GM21526 (cell line): ENCODE measurements at regions not wholly inside any gene's neighbourhood (a gene's known extent, or its start where the extent isn't known, plus 50 kb on each side); places are given as distances from the start of the nearest gene placed in this dataset.
"Not testable (repeated sequence)": the region's sequence is repeated elsewhere in the genome, so short reads cannot be mapped to it uniquely, and the experiment has no call there.

Experiments
- ATAC-seq: cut with Tn5 transposase; IDR thresholded peaks from one replicate; pipeline ENCODE4 v1.9.1; 2021; ENCODE audit warnings: moderate library complexity; ENCODE audit not compliant: unreplicated experiment, low FRiP score

DNA sequence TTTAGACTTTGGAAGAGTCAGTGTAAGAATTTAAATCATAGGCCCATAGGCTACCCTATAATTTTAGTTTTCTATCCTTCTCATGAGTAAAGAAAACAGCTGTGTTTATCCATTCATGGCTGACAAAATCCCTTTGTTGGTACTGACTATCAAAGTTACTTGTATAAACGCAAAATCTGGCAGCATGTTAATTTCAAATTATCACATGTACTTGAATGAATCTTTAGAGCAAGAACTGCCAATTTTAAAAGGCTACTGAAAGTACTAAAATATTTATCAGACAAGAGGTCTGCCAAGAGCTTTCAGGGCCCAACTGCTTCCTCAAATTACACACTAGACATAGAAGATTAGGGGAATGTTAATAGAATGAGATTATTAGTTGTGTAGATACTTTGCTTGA is 66.6 kb downstream of the MYL12B start:
- ATAC-seq = no peak

DNA sequence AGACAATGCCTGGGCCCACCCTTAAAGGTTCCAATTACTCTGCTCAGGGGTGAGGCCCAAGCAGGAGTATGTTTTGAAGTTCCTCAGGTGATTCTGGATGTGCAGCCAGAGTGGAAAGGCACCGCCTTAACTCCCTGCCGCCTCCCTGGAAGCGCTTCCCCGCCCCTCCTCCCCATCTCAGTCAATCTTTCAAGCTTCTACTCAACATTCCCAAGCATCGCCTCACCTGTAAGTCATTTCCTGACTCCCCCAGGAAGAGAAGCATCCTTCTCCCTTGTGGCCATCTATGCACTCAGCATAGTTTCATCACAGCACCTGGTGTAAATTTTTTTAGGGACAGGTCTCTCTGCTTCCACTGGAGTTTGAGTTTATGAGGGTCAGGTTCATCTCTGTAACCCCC is 67.5 kb downstream of the MYL12B start:
- no peak for ATAC-seq

DNA sequence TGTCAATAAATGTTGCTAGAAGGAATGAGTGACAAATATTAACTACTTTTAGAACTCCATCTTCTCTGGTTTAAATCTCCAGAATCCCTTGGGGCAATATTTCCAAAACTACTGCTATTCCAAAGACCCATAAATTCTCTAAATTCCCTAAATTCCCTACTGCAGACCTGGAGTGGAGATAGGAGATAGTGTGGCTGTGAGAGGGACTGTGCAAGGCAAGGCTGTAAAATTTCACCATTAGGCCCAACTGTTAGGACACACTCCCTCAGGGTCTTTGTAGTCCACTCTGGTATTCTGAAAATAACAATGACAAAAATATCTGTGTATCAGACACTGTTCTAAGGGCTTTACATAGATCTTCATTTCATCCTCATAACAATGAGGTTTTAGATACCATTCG is 67.9 kb downstream of the MYL12B start:
- no peak for ATAC-seq

DNA sequence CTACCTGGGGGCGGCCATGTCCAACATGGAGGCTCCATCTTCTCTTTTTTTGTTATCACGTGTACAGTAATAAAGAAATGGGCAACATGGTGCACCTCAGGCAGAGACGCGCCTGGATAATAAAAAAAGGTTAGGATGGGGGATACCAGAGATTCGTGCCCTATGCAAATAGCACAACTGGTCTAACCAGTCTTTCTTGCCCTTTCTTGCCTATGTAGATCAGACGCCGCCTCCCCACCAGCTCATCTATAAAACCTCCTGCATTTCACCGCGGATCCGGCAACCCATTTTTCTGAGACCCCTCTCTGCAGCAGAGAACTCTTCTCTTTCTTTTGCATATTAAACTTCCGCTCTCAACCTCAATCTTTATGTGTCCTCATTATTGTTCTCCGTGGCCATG is 68.7 kb downstream of the MYL12B start:
- no peak for ATAC-seq

DNA sequence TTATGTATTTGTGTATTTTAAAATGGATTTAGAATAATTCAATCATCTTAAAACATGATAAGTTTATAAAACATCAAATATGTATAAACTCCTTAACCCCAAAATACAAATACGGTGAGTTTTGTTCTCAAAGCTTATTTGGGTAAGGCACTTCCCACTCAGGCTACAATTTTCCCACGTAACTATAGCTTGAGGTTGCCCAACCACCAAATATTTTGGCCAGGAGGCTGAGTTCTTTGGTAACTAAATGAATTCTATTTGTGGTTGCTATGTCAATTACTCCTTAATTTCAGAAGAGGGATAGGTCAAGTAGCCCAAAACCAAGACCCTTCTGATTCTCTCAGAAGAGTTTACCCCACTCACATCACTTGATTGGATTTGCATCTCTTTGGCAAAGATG is 70.4 kb downstream of the MYL12B start:
- ATAC-seq = no peak

DNA sequence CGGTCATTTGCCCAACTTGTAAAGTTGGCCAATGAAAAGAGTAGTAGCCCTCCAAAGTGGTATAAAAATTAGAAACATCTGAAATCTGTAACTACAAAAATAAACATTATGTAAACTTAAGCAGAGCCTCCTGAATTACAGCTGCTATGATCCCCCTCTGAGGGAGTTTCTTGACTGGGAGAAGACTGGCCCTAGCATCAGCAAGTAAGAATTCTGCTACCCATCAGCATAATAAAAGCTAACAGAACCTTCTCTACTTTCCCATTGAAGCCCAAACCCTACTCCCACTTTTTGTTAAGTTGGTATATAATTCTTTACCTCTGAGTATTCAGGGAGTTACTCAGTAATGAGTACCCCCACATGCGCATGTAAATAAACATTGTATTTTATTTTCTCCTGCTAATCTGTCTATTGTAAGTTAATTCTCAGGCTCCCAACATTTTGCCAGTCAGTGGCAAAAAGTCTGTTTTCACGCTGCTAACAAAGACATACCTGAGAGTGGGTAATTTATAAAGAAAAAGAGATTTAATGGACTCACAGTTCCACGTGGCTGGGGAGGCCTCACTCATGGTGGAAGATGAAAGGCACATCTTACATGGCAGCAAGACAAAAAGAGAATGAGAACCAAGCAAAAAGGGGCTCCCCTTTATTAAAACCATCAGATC is 71.3 kb downstream of the MYL12B start:
- no peak for ATAC-seq

DNA sequence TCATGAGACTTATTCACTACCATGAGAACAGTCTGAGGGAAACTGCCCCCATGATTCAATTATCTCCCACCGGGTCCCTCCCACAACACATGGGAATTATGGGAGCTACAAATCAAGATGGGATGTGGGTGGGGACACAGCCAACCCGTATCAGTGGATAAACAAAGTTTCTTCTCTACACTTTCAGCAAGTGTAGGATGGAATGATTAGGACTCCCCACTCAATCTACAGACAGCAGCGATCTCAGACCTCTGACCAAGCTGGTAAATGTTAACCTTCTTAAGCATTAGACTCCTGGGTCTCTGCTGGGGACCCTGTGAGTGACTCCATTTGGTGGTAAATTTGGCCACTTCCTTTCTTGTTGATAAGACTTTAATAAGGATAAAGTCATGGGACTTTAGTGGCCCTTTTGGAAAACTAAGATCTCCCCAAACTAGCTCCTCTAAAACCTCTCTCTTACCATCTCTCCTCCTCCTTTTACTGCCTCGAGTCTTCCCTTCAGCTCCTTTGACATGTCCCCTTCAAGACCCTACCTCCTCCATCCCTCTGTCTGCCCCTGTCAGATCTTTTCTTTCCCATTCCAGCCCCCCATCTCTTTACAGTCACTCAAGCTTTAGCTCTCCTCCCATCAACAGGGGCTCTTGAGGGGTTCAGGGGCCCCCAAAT is 71.9 kb downstream of the MYL12B start:
- no peak for ATAC-seq

DNA sequence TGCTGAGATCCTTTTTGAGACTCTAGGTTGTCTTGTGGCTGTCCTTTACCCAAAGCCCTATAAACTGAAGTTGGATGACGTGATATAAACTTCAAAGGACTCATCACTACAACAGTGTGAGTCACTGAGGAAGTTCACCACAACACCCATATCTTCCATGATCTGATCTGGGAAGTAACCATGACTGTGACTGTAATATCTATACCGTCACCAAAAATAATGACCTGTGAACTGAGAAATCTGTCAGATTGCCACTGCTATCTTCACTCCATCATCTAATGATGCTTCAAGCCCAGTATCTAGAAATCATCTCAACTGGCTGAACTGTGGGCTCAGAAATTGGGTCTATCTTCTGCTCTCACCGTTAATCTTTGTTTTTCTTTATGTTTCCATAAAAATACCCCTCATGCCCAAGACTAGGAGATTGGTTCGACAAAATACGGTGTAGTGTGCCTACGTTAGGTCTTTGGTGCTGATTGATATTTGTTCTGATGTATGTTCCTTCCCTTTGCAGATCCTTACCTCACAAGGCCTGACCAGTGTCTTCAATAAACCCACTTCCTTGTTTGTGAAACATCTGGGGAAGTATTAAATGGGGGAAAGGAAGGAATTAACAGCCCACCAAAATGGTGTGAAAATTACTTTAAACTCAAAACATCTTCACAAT is 78.2 kb downstream of the MYL12B start:
- no peak for ATAC-seq

DNA sequence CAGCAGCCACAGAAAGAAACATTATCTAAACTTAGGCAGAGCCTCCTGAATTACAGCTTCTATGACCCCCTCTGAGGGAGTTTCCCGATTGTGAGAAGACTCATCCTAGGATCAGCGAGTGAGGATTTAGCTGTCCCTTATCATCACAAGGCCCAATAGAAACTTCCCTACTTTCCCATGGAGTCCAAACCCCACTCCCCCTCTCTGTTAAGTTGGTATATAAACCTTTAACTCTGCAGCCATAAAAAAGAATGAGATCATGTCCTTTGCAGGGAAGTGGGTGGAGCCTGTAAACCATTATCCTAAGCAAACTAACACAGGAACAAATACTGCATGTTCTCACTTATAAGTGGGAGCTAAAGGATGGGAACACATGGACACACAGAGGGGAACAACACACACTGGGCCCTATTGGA is 78.8 kb downstream of the MYL12B start:
- no peak for ATAC-seq

DNA sequence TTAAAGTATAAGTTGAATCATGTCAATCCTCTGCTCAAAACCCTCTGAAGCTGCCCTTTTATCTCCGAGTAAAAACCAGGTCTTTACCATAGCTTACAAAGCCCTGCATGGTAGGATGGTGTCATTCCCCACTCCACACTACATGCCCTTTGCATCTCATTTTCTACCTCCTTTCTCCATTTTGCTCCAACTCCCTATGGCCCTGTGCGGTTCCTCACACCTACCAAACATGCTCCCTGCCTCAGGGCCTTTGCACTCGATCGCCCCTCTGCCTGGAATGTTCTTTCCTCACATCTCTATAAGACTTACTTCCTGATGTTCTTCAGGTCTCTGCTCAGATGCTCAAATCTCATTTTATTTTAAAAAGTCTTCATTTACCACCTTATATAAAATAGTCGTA is 80.7 kb downstream of the MYL12B start:
- ATAC-seq = no peak

DNA sequence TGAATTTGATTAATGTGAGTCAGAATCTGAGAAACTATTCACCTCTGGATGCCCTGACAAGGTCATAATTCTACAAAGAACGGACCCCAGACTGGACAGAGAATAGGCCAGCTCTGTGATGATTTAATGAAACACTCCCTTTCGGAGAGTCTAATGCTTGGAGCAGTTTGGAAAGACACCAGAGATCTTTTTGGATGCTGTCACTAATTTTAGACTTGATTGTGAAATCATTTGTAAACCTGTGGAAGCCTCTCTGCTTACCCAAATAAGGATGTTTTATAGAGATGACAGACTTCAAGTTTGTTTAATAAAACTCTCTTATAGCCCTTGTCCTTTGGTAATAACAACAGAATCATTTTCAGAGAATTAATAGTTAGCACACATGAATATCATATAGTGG is 83.5 kb downstream of the MYL12B start:
- ATAC-seq = no peak

DNA sequence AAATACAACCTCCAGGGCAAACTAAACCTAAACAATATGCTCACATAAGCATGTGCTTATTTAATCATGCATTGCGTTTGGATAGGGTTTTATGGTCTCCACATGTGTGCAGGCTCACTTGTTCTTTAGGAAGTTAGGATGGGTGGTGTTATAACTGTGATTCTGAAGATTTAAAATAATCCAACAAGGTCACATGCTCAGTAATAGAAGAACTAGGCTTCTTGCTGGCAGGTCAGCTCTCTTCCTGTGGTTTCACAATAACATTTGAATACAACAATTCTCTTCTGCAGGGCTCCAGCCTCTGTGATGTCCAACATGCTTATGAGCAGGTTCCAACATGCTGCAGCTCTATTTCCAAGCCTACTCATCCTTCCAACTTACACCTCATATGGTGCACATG is 84.0 kb downstream of the MYL12B start:
- no peak for ATAC-seq

DNA sequence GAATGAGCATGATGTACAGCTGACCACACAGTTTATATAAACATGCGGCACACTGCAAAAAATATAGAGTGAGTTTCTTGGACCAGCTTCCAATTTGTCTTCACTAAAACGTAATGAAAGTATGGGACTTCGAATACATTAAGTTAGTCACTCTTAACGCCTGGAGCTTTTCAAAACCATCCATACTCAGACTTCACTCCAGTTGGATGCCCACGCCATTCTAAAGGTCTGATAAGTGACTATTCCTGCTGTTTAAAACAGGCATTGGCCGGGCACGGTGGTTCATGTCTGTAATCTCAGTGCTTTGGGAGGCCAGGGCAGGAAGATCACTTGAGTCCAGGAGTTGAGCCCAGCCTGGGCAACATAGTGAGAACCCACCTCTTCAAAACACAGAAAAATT is 84.6 kb downstream of the MYL12B start:
- ATAC-seq = no peak

DNA sequence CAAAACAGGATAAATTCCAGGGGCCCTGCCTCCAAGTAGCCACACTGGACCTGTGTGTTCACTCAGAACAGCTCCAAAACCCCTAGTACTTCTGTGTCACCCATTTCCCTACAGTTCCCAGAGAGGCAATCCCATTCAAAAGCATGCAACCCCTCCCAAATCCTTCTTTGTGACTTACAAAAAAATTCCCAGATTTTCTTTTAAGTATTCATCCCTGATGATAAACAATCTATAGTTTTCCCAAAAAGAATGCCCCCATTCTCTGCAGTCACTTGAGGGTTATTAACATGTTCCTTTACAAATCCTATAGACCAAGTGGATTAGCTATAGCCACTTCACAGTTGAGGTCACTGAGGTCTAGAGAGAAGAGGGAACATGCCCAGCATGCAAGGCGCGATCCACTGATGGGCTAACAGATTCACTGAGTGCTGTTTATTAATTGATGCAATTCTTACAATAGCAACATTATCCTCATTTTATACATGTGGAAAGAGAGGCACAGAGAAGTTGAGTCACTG is 85.4 kb downstream of the MYL12B start:
- ATAC-seq = no peak

DNA sequence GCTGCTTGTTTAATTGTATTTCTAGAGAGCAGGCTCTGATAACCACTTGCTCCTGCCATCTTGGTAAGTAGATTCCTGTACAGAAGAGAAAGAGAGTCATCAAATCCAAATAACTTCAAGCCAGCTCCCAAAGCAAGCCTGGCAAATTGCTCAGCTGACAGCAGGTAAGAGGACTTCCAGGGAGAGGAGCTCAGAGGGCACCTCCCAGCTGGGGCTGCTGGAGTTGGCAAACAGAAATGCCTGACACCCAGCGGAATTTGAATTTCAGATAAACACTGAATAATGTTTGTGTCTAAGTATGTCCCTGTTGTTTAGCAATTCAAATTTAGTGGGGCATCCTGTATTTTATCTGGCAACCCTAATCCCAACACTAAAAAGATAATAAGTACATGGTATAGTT is 86.2 kb downstream of the MYL12B start:
- no peak for ATAC-seq

DNA sequence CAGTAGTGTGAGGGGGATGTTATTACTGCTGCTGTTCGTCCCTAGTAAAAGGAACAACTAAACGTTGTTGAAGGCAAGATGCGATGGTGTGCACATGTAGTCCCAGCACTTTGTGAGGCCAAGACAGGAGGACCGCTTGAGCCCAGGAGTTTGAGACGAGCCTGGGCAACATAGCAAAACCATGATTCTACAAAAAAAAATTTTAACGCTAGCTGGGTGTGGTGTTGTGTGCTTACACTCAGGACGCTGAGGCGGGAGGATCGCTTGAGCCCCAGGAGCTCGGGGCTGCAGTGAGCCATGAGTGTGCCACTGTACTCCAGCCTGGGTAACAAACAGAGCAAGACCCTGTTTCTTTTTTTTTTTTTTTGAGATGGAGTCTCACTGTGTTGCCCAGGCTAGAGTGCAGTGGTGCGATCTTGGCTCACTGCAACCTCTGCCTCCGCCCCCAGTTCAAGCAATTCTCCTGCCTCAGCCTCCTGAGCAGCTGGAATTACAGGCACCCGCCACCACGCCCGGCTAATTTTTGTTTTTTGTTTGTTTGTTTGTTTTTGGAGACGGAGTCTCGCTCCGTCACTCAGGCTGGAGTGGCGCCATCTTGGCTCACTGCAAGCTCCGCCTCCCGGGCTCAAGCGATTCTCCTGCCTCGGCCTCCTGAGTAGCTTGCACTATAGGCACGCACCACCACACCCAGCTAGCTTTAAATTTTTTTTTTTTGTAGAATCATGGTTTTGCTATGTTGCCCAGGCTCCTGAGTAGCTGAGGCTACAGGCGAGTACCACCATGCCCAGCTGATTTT is 87.3 kb downstream of the MYL12B start:
- ATAC-seq = not testable (repeated sequence)

DNA sequence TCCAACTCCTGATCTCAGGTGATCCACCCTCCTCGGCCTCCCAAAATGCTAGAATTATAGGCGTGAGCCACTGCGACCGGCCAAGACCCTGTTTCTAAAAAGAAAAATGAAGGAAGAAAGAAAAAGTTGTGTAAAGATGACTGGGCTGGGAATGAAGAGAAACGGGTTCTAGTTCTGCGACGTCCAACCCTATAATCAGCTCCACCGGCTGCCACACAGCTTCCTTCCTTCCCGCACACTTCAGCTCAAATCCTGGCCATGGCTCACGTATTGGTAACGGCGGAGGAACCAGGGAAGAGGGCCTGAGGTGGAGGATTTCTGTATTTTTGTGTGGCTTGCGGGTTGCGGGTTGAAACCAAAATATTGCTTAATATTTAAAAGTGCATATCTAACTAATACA is 88.1 kb downstream of the MYL12B start:
- ATAC-seq = no peak

DNA sequence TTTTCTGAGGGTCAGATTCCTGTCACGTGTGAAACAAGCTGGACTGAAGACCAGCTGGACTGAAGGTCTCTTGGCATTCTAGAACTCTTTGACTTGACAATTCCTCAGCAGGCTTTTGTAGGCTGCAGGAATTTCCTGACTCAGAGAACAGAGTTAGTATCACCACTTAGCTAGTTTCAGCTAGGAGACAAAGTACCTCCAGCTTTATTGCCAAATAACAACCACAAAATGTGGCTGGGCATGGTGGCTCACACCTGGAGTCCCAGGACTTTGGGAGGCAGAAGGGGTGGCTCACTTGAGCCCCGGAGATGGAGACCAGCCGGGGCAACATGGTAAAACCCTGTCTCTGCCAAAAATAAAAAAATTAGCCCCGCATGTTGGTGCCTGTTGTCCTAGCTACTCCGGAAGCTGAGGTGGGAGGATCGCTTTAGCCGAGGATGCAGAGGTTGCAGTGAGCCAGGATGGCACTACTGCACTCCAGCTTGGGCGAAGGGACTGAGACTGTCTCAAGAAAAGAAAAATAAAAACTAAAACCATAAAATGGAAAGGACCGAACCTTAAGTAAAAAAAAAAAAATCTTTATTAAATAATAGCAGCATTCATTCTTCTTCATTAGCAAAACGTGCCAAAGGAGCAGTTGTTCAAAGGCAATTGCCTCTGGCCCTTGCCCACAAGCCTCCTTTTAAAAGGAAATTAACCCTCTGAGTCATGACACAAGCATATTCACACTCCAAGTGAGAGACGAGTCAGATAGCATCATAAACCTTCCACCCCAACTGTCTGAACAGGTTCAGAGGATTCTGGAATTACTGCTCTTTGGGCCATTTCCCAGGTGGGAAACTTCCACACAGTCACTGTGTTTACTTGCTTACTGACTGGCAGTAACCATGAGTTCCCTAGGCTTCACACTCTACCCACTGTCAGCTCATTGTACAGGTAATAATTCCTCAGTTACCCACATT is 88.9 kb downstream of the MYL12B start:
- ATAC-seq = no peak

DNA sequence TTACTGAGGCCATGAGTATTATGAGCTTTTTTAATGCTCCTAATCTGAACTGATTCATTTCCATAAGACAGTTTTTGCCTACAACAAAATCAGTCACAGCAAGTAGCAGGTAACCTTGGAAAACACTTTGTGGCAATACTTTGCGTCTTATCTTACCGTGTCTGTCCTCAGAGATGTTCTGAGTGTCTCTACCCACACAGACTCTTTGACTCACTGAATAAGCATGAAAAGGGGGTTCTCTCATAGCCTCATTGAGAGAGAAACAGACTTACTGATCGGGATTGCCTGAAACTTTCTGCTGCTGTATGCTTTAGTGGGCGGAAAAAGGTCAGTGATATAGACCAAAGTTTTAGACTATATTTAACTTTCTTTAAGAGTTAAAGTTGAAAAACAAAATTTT is 92.6 kb downstream of the MYL12B start:
- ATAC-seq = no peak

DNA sequence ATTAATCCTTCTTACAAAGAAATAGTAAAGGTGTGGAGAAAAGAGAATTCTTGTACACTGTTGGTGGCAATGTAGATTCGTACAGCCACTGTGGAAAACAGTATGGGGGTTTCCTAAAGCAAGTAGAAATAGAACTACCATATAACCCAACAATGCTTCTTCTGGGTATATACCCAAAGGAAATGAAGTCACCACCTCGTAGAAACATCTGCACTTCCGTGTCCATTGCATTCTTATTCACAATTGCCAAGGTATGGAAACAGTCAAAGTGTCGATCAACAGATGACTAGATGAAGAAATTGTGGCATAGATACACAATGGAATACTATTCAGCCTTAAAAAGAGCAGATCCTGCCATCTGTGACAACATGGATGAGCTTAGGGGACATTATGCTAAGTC is 93.4 kb upstream of the TGIF1 start:
- ATAC-seq = no peak
